ENCODE measurements at regions not wholly inside any gene's neighbourhood (a gene's known extent, or its start where the extent isn't known, plus 50 kb on each side); places are given as distances from the start of the nearest gene placed in this dataset.
"Not testable (repeated sequence)": the region's sequence is repeated elsewhere in the genome, so short reads cannot be mapped to it uniquely, and the experiment has no call there.

GRCh38 chr9:26220367-26220766 lies 542.1 kb upstream of the TUSC1 start:
- DNase-seq = no peak

GRCh38 chr9:26219961-26220360 lies 541.7 kb upstream of the TUSC1 start:
- no peak for DNase-seq

GRCh38 chr9:26216702-26217101 lies 538.5 kb upstream of the TUSC1 start:
- DNase-seq = no peak

GRCh38 chr9:26214713-26215444 lies 536.6 kb upstream of the TUSC1 start:
- DNase-seq = not testable (repeated sequence)

GRCh38 chr9:26210338-26210851 lies 532.2 kb upstream of the TUSC1 start:
- no peak for DNase-seq

- DNase-seq = no peak
Measured at GRCh38 chr9:26205261-26205660, 527.0 kb upstream of the TUSC1 start.

GRCh38 chr9:26193237-26193636 lies 515.0 kb upstream of the TUSC1 start:
- DNase-seq = no peak

- DNase-seq = no peak
Measured at GRCh38 chr9:26191711-26192110, 513.5 kb upstream of the TUSC1 start.

- no peak for DNase-seq
Measured at GRCh38 chr9:26181836-26182235, 503.6 kb upstream of the TUSC1 start.

- DNase-seq = no peak
Measured at GRCh38 chr9:26176628-26177027, 498.4 kb upstream of the TUSC1 start.

- DNase-seq = no peak
Measured at GRCh38 chr9:26175264-26175663, 497.0 kb upstream of the TUSC1 start.

- no peak for DNase-seq
Measured at GRCh38 chr9:26172301-26172700, 494.1 kb upstream of the TUSC1 start.

GRCh38 chr9:26171691-26172090 lies 493.4 kb upstream of the TUSC1 start:
- DNase-seq = no peak

- DNase-seq = no peak
Measured at GRCh38 chr9:26170190-26170589, 491.9 kb upstream of the TUSC1 start.

- DNase-seq = no peak
Measured at GRCh38 chr9:26169708-26170107, 491.5 kb upstream of the TUSC1 start.

GRCh38 chr9:26166537-26166936 lies 488.3 kb upstream of the TUSC1 start:
- DNase-seq = no peak

- no peak for DNase-seq
Measured at GRCh38 chr9:26165426-26165825, 487.2 kb upstream of the TUSC1 start.

- DNase-seq = no peak
Measured at GRCh38 chr9:26163931-26164330, 485.7 kb upstream of the TUSC1 start.

GRCh38 chr9:26159575-26160392 lies 481.5 kb upstream of the TUSC1 start:
- no peak for DNase-seq

- DNase-seq = no peak
Measured at GRCh38 chr9:26158631-26159150, 480.4 kb upstream of the TUSC1 start.

GRCh38 chr9:26157411-26157810 lies 479.2 kb upstream of the TUSC1 start:
- DNase-seq = no peak

- DNase-seq = no peak
Measured at GRCh38 chr9:26152350-26152749, 474.1 kb upstream of the TUSC1 start.

GRCh38 chr9:26148128-26148527 lies 469.9 kb upstream of the TUSC1 start:
- DNase-seq = no peak

- DNase-seq = no peak
Measured at GRCh38 chr9:26145938-26146337, 467.7 kb upstream of the TUSC1 start.

Measured in NCI-H2029 treated with DMSO at 0.1 percent for 48 hours (cell line).